HG02840 (cell line): ENCODE measurements at regions not wholly inside any gene's neighbourhood (a gene's known extent, or its start where the extent isn't known, plus 50 kb on each side); places are given as distances from the start of the nearest gene placed in this dataset.

Experiments used
- ATAC-seq: cut with Tn5 transposase; IDR thresholded peaks from one replicate; pipeline ENCODE4 v1.9.1; 2021; ENCODE audit warnings: mild to moderate bottlenecking, moderate library complexity, moderate number of reproducible peaks; ENCODE audit not compliant: unreplicated experiment, low FRiP score

DNA sequence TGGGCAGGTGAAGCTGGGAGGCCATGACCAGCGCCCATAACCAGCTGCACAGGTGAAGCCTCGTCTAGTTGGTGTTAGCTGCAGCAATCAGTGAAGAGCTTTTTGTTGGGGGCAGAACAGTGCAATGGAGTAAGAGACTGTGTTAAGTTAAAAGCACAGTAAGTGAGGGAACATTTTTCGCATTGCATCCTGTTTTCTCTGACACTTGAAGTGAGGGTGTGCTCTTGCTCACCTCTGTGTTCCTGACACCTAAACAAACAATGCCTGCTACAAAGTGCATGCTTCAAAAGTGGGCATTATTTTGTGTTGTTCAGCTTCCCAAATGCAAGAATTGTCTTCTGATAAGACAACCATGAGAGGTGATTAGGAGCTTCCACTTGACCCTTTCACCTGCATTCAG is 324.0 kb upstream of the ACVR2A start:
- ATAC-seq: no peak

GRCh38 chr2:147519178-147519577 is 325.7 kb upstream of the ACVR2A start:
- no peak for ATAC-seq

- ATAC-seq: no peak
Measured at GRCh38 chr2:147515213-147515612, 329.6 kb upstream of the ACVR2A start.

GRCh38 chr2:147512206-147512605 is 332.6 kb upstream of the ACVR2A start:
- ATAC-seq: no peak

DNA sequence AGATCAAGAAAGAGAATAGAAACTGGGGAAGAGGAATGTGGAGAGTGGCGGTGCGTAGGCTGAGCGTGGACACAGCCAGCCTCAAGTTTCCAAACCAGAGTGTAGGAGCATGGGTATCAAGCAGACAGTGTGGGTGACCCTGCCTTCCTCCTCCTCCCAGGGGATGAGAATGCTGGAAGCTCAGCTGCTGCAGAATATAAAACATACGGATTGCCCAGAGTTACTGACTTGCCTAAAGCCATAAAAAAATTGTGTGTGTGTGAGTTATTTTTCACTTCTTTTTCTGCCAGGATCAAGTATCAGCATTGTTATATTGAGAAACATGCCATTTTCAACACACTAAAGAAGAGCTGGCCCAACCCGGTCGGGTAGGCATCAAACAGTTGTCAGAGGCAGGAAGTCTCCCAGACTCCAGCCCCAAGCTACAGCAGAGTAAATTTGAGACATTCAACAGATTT is 333.3 kb upstream of the ACVR2A start:
- no peak for ATAC-seq

- ATAC-seq: no peak
Measured at GRCh38 chr2:147509821-147510220, 335.0 kb upstream of the ACVR2A start.

GRCh38 chr2:147506889-147507288 is 337.9 kb upstream of the ACVR2A start:
- ATAC-seq: no peak

- no peak for ATAC-seq
Measured at GRCh38 chr2:147502711-147503290, 342.0 kb upstream of the ACVR2A start.

GRCh38 chr2:147501968-147502367 is 342.9 kb upstream of the ACVR2A start:
- ATAC-seq: no peak

- no peak for ATAC-seq
Measured at GRCh38 chr2:147500819-147501395, 343.9 kb upstream of the ACVR2A start.

DNA sequence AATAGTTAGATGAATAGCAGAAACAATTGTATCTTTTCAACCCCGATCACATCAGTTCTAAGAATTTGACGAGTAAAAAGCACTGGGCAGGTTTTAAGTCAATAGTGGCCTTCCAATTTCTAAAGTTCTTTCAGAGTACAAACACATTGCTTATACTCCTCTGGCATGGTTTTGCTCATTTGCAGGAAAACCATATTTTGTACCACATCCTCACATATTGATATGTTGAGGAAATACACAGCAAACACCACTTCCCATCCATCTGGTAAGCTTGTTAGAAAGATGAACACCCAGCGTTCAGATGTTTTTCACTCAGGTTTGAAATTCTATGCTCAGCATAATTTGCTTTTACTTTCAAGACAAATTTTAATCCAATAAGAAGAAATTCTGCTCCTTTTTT is 344.6 kb upstream of the ACVR2A start:
- ATAC-seq: no peak

- ATAC-seq: no peak
Measured at GRCh38 chr2:147499785-147500184, 345.0 kb upstream of the ACVR2A start.

- ATAC-seq: no peak
Measured at GRCh38 chr2:147495734-147496133, 349.1 kb upstream of the ACVR2A start.

DNA sequence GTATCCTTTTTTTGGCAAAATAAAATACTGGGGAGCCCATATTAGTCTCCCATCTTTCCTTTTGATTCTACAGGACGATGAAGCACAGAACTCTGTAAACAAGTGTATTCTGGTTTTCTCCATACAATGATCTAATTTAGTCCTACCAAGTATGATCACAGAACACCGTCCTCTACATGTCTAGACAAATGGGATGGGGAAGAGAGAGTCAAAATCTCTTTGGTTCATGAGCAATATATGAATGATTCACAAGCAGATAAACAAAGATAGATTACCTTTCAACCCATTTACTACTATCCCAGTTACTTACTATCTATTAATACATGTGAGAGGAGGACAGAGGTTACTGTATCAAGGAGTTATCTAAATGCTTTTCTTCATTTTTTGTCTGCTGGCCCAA is 352.4 kb upstream of the ACVR2A start:
- no peak for ATAC-seq

GRCh38 chr2:147491506-147491905 is 353.3 kb upstream of the ACVR2A start:
- ATAC-seq: no peak

GRCh38 chr2:147490401-147491261 is 354.2 kb upstream of the ACVR2A start:
- no peak for ATAC-seq

DNA sequence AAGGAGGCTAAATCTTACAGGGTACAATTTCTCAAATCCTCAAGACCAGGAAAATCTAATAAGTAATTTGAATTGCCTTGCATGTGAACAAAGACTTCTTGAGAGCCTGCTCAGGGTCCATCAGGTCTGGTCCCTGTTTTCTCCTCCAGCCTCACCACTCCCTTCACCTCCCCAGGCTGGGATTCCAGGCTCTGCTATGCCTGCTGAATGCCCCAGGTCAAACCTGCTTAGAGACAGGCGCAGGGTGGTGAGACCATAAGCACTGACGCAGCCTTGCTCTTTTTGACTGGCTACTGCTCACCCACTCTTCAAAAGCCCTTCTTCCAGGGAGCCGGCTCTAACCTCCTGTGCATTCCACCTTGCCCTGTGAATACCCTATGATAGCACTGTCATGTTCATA is 356.4 kb upstream of the ACVR2A start:
- no peak for ATAC-seq

DNA sequence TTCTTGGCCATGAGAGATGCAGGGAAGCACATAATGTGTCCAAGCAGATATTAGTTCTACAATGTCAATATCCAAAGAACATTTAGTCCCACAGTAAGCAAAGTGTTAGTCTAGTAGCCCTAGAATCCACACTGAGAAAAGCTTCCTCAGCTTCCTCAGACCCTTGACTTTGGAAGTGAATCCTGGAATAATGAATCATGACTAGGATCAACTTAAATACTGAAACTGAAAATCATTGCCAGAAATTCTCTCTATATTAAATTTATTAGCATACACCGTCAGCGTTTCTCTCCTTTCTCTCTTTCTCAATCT is 356.9 kb upstream of the ACVR2A start:
- ATAC-seq: no peak

DNA sequence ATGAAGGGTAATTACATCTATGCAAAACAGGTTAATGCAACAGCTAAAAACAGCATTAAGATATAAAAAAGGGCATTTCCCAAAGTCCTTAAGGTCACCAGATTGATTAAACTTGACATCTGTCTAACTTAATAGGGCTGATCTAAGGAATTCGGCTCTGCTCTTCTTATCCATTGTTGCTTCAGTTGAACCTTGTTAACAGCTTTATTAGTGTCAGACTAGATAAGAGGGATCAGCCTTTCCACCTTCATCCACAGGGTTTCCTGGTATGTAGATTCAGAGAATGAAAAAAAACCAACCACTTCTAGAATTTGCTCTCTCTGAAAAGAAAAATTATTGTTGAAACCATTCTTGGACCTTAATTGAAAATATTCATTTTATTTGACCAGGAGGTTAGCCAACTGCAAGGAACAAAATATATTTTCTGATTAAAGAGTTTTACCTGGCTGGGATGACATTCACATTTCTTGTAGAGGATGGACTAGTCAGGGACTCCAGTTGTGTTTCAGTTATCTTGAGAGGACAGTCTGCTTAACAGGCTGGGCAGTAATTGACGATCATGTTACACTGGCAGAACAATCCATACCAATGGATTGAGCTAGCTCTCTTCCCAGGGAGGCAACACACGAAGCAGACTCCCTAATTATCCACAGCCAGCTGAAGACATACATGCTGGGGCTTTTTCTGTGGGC is 357.4 kb upstream of the ACVR2A start:
- no peak for ATAC-seq

- ATAC-seq: no peak
Measured at GRCh38 chr2:147485210-147485851, 359.5 kb upstream of the ACVR2A start.

DNA sequence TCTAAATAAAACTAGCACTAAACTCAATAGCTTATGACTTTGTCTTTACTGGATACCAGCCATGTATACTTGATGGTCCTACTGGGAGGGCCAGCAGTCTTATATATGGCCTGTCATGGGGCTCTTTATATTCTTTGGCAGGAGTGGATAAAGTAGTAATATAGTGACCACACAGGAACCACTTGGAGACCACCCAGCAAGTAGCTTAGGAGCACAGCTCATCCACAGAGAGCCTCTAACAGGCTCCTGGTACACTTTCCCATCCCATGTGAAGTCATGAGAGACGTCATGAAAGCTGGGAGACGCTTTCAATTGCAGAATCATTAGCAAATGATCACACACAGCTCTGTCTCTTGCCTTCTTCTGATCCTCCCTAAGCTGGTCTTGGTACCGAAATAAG is 360.9 kb upstream of the ACVR2A start:
- ATAC-seq: no peak
